ENCODE measurements at regions not wholly inside any gene's neighbourhood (a gene's known extent, or its start where the extent isn't known, plus 50 kb on each side); places are given as distances from the start of the nearest gene placed in this dataset.

DNA sequence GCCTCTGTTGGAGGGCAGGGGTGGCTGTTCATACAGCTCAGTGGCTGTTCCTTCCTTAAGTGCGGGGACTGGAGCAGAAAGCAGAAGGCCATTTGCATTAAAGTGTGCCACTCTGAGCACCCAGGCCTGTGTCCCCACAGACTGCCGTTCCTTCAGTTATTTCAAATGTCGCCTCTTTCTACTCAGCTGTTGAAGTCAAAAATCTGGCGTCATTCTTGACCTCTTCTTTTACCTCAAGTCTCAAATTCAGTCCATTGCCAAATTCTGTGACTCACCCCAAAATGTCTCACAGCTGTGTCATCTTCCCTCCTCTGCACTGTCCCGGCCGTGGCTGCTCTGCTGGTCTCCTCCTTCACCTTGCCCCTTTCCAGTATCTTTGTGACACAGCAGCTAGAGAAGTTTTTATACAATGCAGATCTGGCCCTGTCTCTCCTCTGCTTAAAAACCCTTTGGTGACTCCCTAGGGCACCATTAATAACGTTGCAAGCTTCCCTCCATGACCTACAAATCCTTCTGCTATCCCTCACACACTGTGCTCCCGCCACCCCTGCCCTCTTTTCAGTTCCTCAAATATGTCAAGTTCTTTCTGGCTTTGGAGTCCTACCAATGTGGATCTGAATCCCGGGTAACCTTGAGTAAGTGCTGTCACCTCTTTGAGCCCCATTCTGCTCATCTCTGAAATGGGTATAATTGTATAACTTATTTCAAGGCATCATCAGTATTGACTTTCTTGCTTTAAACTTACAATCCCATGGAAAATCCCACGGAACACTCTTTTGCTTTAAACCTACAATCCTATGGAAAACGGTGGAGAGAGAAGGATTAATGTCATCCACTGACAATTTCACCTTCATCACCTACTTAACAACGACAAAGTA, 98.3 kb upstream of the BOD1 start:
- no peaks in the 10 kb centered on the region for H3K36me3 ChIP-seq (ENCODE audit: control insufficient read depth in 2 of 2, insufficient read depth in 2 of 2, low read length in 1 of 2)
- H3K27me3 ChIP-seq (ENCODE audit: control insufficient read depth in 1 of 2, insufficient read depth in 2 of 2, low read length in 2 of 2) = no peaks in the 10 kb centered on the region
- no peak overlapping the region for H3K27ac ChIP-seq (ENCODE audit: low read depth in 2 of 2, low read length in 1 of 2)
- no peak overlapping the region for H3K4me3 ChIP-seq (ENCODE audit: low read depth in 1 of 2, low read length in 2 of 2)
- H3K9me3 ChIP-seq (ENCODE audit: control insufficient read depth in 2 of 2, insufficient read depth in 1 of 2, low read depth in 1 of 2, low read length in 1 of 2) = no peaks in the 10 kb centered on the region
- 61 to 62% methylated on average over 12 of the region's 12 CpGs for WGBS, 2 donors
- no peaks in the 10 kb centered on the region for H3K4me1 ChIP-seq (ENCODE audit: control insufficient read depth in 2 of 2, insufficient read depth in 2 of 2, low read length in 1 of 2)

DNA sequence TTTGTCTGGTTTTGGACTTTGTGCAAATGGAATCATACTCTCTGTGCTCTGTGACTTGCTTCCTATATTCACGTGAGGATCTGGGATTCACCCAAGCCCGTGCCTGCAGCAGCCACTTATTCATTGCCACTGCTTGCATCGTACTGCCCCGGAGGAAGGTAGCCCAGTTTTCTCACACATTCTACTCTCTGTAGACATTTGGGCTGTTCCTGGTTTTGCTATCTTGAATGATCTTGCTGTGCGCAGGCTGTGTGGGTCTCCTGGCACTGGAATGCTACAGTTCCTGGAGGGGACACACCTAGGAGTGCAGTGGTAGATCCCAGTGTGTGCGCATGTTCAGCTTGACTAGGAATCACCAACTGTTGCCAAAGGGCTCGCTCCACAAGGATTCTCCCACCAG, 99.2 kb upstream of the BOD1 start:
- H3K9me3 ChIP-seq (ENCODE audit: control insufficient read depth in 2 of 2, insufficient read depth in 1 of 2, low read depth in 1 of 2, low read length in 1 of 2) = no peaks in the 10 kb centered on the region
- H3K27ac ChIP-seq (ENCODE audit: low read depth in 2 of 2, low read length in 1 of 2) = no peak overlapping the region
- 76 to 78% methylated on average over 7 of the region's 7 CpGs for WGBS, 2 donors
- no peaks in the 10 kb centered on the region for H3K27me3 ChIP-seq (ENCODE audit: control insufficient read depth in 1 of 2, insufficient read depth in 2 of 2, low read length in 2 of 2)
- H3K4me1 ChIP-seq (ENCODE audit: control insufficient read depth in 2 of 2, insufficient read depth in 2 of 2, low read length in 1 of 2) = no peaks in the 10 kb centered on the region
- H3K4me3 ChIP-seq (ENCODE audit: low read depth in 1 of 2, low read length in 2 of 2) = no peak overlapping the region
- no peaks in the 10 kb centered on the region for H3K36me3 ChIP-seq (ENCODE audit: control insufficient read depth in 2 of 2, insufficient read depth in 2 of 2, low read length in 1 of 2)

DNA sequence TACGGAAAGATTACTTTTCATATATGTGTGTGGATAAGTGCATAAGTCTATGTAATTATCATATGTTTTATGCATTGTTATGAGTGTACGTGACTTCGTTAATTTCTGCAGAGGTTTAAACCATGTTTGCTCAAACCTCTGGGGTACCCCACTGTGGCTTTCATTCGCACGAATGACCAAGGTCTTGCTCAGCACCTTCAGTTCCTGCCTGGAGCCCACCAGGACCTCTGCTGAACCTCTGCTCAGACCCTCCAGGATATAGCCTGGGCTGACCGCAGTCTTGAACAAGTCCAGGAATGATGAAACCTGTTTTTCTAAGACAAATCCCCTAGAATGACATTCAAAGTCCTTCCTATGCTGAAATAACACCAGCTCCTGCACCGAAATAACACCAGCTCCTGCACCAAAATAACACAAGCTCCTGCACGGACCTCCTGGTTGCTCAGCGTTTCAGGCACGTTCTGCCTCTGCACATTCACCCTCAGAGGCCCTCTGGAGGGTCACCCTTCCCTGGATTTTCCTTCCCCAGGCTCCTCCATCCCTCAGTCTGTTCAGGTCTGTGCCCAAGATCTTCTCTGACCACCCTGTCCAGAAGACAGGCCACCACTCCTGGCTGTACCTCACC, 99.7 kb upstream of the BOD1 start:
- Histone ChIP-seq H3K27ac (ENCODE audit: low read depth in 2 of 2, low read length in 1 of 2) (no peak overlapping the region), H3K4me1 (ENCODE audit: control insufficient read depth in 2 of 2, insufficient read depth in 2 of 2, low read length in 1 of 2) (no peaks in the 10 kb centered on the region), H3K9me3 (ENCODE audit: control insufficient read depth in 2 of 2, insufficient read depth in 1 of 2, low read depth in 1 of 2, low read length in 1 of 2) (no peaks in the 10 kb centered on the region), H3K36me3 (ENCODE audit: control insufficient read depth in 2 of 2, insufficient read depth in 2 of 2, low read length in 1 of 2) (no peaks in the 10 kb centered on the region), H3K27me3 (ENCODE audit: control insufficient read depth in 1 of 2, insufficient read depth in 2 of 2, low read length in 2 of 2) (no peaks in the 10 kb centered on the region), H3K4me3 (ENCODE audit: low read depth in 1 of 2, low read length in 2 of 2) (no peak overlapping the region)
- 85 to 92% methylated on average over 10 of the region's 10 CpGs for WGBS, 2 donors

- Histone ChIP-seq H3K4me3 (ENCODE audit: low read depth in 1 of 2, low read length in 2 of 2) (no peak overlapping the region), H3K4me1 (ENCODE audit: control insufficient read depth in 2 of 2, insufficient read depth in 2 of 2, low read length in 1 of 2) (no peaks in the 10 kb centered on the region), H3K27me3 (ENCODE audit: control insufficient read depth in 1 of 2, insufficient read depth in 2 of 2, low read length in 2 of 2) (no peaks in the 10 kb centered on the region), H3K27ac (ENCODE audit: low read depth in 2 of 2, low read length in 1 of 2) (no peak overlapping the region), H3K36me3 (ENCODE audit: control insufficient read depth in 2 of 2, insufficient read depth in 2 of 2, low read length in 1 of 2) (no peaks in the 10 kb centered on the region), H3K9me3 (ENCODE audit: control insufficient read depth in 2 of 2, insufficient read depth in 1 of 2, low read depth in 1 of 2, low read length in 1 of 2) (no peaks in the 10 kb centered on the region)
- 73 to 82% methylated on average over 10 of the region's 10 CpGs for WGBS, 2 donors
Measured at GRCh38 chr5:173717959-173718358, 101.5 kb upstream of the BOD1 start.

DNA sequence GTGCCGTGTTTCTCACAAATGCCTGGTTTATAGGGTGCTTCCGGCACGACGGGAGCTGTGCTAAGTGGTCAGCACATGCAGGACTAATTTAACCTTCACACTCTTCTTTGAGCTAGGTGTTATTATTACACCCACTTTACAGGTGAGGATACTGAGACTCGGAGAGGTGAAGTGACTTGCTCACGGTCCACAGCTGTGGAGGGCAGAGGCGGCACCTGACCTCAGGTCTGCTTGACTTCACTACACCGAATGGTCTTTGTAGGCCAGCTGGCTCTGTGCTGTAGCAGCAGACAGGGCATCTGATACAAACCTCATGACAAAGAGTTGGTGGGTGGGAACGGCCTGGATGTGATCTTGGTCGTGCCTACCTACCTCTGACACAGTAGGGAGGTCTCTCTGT, 102.0 kb upstream of the BOD1 start:
- no peak overlapping the region for H3K4me3 ChIP-seq (ENCODE audit: low read depth in 1 of 2, low read length in 2 of 2)
- no peak overlapping the region for H3K27ac ChIP-seq (ENCODE audit: low read depth in 2 of 2, low read length in 1 of 2)
- WGBS, 2 donors = 84 to 94% methylated on average over 10 of the region's 10 CpGs
- H3K9me3 ChIP-seq (ENCODE audit: control insufficient read depth in 2 of 2, insufficient read depth in 1 of 2, low read depth in 1 of 2, low read length in 1 of 2) = no peaks in the 10 kb centered on the region
- no peaks in the 10 kb centered on the region for H3K4me1 ChIP-seq (ENCODE audit: control insufficient read depth in 2 of 2, insufficient read depth in 2 of 2, low read length in 1 of 2)
- no peaks in the 10 kb centered on the region for H3K36me3 ChIP-seq (ENCODE audit: control insufficient read depth in 2 of 2, insufficient read depth in 2 of 2, low read length in 1 of 2)
- H3K27me3 ChIP-seq (ENCODE audit: control insufficient read depth in 1 of 2, insufficient read depth in 2 of 2, low read length in 2 of 2) = no peaks in the 10 kb centered on the region

GRCh38 chr5:173719731-173720082, 103.3 kb upstream of the BOD1 start:
- Histone ChIP-seq H3K27ac (ENCODE audit: low read depth in 2 of 2, low read length in 1 of 2) (no peak overlapping the region), H3K36me3 (ENCODE audit: control insufficient read depth in 2 of 2, insufficient read depth in 2 of 2, low read length in 1 of 2) (no peaks in the 10 kb centered on the region), H3K4me1 (ENCODE audit: control insufficient read depth in 2 of 2, insufficient read depth in 2 of 2, low read length in 1 of 2) (no peaks in the 10 kb centered on the region), H3K27me3 (ENCODE audit: control insufficient read depth in 1 of 2, insufficient read depth in 2 of 2, low read length in 2 of 2) (no peaks in the 10 kb centered on the region), H3K9me3 (ENCODE audit: control insufficient read depth in 2 of 2, insufficient read depth in 1 of 2, low read depth in 1 of 2, low read length in 1 of 2) (no peaks in the 10 kb centered on the region), H3K4me3 (ENCODE audit: low read depth in 1 of 2, low read length in 2 of 2) (no peak overlapping the region)
- WGBS, 2 donors = 57 to 70% methylated on average over 9 to 10 of the region's 10 CpGs

- Histone ChIP-seq H3K27ac (ENCODE audit: low read depth in 2 of 2, low read length in 1 of 2) (no peak overlapping the region), H3K4me3 (ENCODE audit: low read depth in 1 of 2, low read length in 2 of 2) (no peak overlapping the region), H3K36me3 (ENCODE audit: control insufficient read depth in 2 of 2, insufficient read depth in 2 of 2, low read length in 1 of 2) (no peaks in the 10 kb centered on the region), H3K4me1 (ENCODE audit: control insufficient read depth in 2 of 2, insufficient read depth in 2 of 2, low read length in 1 of 2) (no peaks in the 10 kb centered on the region), H3K27me3 (ENCODE audit: control insufficient read depth in 1 of 2, insufficient read depth in 2 of 2, low read length in 2 of 2) (no peaks in the 10 kb centered on the region), H3K9me3 (ENCODE audit: control insufficient read depth in 2 of 2, insufficient read depth in 1 of 2, low read depth in 1 of 2, low read length in 1 of 2) (no peaks in the 10 kb centered on the region)
- 77 to 82% methylated on average over 8 of the region's 8 CpGs for WGBS, 2 donors
Measured at GRCh38 chr5:173720286-173720952, 104.0 kb upstream of the BOD1 start.

DNA sequence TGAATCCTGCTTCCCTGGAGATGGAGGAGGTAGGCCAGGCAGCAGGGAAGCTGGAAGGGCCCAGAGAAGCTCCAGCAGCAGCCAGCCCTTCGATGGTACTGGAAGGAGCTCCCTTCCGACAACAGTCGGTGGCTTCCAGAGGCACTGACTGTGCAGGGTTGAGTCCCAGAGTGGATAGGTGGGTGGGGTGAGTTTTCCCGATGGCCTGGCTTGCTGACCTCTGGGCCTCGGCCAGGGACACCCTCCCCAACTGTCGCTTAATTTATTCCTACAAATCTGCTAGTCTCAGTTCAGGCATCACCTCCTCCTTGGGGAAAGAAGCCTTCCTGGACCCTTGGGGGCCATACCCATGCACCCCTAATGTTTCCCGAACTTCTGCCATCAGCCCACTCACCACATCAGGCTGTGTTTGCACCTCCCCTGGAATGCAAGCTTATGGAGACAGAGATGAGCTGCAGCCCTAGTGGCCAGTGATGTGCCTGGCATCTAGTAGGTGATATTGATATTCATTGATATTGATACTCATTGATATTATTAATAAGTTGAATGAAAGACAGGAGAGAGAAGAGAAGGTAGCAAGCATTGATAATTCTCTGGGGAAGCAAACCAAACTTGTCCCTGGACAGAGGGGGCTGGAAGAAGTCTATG, 104.6 kb upstream of the BOD1 start:
- no peak overlapping the region for H3K27ac ChIP-seq (ENCODE audit: low read depth in 2 of 2, low read length in 1 of 2)
- no peaks in the 10 kb centered on the region for H3K4me1 ChIP-seq (ENCODE audit: control insufficient read depth in 2 of 2, insufficient read depth in 2 of 2, low read length in 1 of 2)
- no peaks in the 10 kb centered on the region for H3K36me3 ChIP-seq (ENCODE audit: control insufficient read depth in 2 of 2, insufficient read depth in 2 of 2, low read length in 1 of 2)
- WGBS, 2 donors = 76 to 84% methylated on average over 7 of the region's 7 CpGs
- H3K27me3 ChIP-seq (ENCODE audit: control insufficient read depth in 1 of 2, insufficient read depth in 2 of 2, low read length in 2 of 2) = no peaks in the 10 kb centered on the region
- H3K4me3 ChIP-seq (ENCODE audit: low read depth in 1 of 2, low read length in 2 of 2) = no peak overlapping the region
- H3K9me3 ChIP-seq (ENCODE audit: control insufficient read depth in 2 of 2, insufficient read depth in 1 of 2, low read depth in 1 of 2, low read length in 1 of 2) = no peaks in the 10 kb centered on the region

DNA sequence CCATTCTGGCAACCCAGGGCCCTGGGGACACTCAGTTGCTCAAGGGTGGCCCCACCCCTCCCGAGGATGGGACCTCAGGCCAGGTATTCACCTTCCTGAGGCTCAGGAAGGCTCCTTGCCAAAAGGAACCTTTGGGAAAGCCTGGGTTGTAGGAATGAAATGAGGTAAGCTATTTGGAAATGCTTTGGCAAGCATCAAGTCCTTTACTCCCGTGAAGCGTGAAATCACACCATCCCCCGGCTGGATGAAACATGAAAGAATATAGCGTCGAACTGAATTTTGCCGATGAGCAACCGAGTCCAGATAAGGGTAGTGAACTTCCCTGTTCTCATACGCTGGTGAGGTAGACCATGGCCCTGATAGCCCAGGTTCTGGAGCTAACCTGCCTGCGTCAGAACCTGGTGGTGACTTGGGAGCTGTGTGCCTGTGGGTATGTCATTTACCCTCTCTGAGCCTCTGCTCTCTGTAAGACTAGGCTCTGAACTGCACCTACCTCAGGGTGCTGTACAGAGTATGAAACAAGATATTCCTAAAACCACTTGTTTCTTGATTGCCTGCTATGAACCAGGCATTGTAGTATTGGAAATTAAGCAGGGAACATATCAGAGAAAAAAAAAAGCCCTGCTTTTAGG, 105.3 kb upstream of the BOD1 start:
- Histone ChIP-seq H3K27me3 (ENCODE audit: control insufficient read depth in 1 of 2, insufficient read depth in 2 of 2, low read length in 2 of 2) (no peaks in the 10 kb centered on the region), H3K4me1 (ENCODE audit: control insufficient read depth in 2 of 2, insufficient read depth in 2 of 2, low read length in 1 of 2) (no peaks in the 10 kb centered on the region), H3K27ac (ENCODE audit: low read depth in 2 of 2, low read length in 1 of 2) (no peak overlapping the region), H3K4me3 (ENCODE audit: low read depth in 1 of 2, low read length in 2 of 2) (no peak overlapping the region), H3K9me3 (ENCODE audit: control insufficient read depth in 2 of 2, insufficient read depth in 1 of 2, low read depth in 1 of 2, low read length in 1 of 2) (no peaks in the 10 kb centered on the region), H3K36me3 (ENCODE audit: control insufficient read depth in 2 of 2, insufficient read depth in 2 of 2, low read length in 1 of 2) (no peaks in the 10 kb centered on the region)
- 56 to 76% methylated on average over 10 of the region's 10 CpGs for WGBS, 2 donors

Measured in esophagus (tissue), 2 donors.